ENCODE measurements at regions not wholly inside any gene's neighbourhood (a gene's known extent, or its start where the extent isn't known, plus 50 kb on each side); places are given as distances from the start of the nearest gene placed in this dataset.
"Not testable (repeated sequence)": the region's sequence is repeated elsewhere in the genome, so short reads cannot be mapped to it uniquely, and the experiment has no call there.

- TF ChIP-seq CTCF, EP300, POLR2AphosphoS5, POLR2A (IDR thresholded peaks at IDR 0.05): not testable (repeated sequence)
Measured at GRCh38 chr9:40110751-40111150, 755.3 kb downstream of the SPATA31A1 start.
